Astrocyte (in vitro differentiated cells and primary cell): ENCODE measurements at regions not wholly inside any gene's neighbourhood (a gene's known extent, or its start where the extent isn't known, plus 50 kb on each side); places are given as distances from the start of the nearest gene placed in this dataset.

Experiments used
- DNase-seq: peaks from one replicate; pipeline ENCODE4 v3.0.0-alpha.2; 2010; ENCODE audit warnings: low read depth
- FAIRE-seq: peaks from 2 replicates; lab custom pipeline; 2011; peaks lifted over from hg19 to GRCh38; lab: Jason Lieb, UNC
- H2AFZ ChIP-seq: 2 replicates; pipeline ENCODE4 v1.6.0; 2012; ENCODE audit warnings: low read depth, low read length, inconsistent platforms
- H3K27ac ChIP-seq: 2 replicates; pipeline ENCODE4 v1.5.1; 2011; ENCODE audit warnings: low read depth, low read length, inconsistent platforms
- H3K27me3 ChIP-seq: 2 replicates; pipeline ENCODE4 v1.6.0; 2011; ENCODE audit warnings: low read length, inconsistent platforms; ENCODE audit not compliant: insufficient read depth
- H3K36me3 ChIP-seq: 2 replicates; pipeline ENCODE4 v1.5.1; 2011; ENCODE audit warnings: low read length, inconsistent platforms; ENCODE audit not compliant: insufficient read depth
- H3K4me1 ChIP-seq: 2 replicates; pipeline ENCODE4 v1.5.1; 2011; ENCODE audit warnings: low read length, inconsistent platforms; ENCODE audit not compliant: insufficient read depth
- H3K4me2 ChIP-seq: 2 replicates; pipeline ENCODE4 v1.6.0; 2012; ENCODE audit warnings: low read length, inconsistent platforms
- H3K4me3 ChIP-seq: 2 replicates; pipeline ENCODE4 v1.5.1; 2011; ENCODE audit warnings: low read depth, mild to moderate bottlenecking, low read length, inconsistent platforms; ENCODE audit not compliant: insufficient read depth
- H3K79me2 ChIP-seq: 2 replicates; pipeline ENCODE4 v1.6.0; 2012; ENCODE audit warnings: mild to moderate bottlenecking, low read length, inconsistent platforms; ENCODE audit not compliant: insufficient read depth
- H3K9ac ChIP-seq: 2 replicates; pipeline ENCODE4 v1.6.0; 2012; ENCODE audit warnings: mild to moderate bottlenecking, low read length, inconsistent platforms
- H3K9me3 ChIP-seq: 2 replicates; pipeline ENCODE4 v1.5.1; 2012; ENCODE audit warnings: low read depth, mild to moderate bottlenecking, low read length, inconsistent platforms; ENCODE audit not compliant: insufficient read depth
- H4K20me1 ChIP-seq: 2 replicates; pipeline ENCODE4 v1.6.0; 2012; ENCODE audit warnings: low read length, inconsistent platforms; ENCODE audit not compliant: insufficient read depth
- H3K27ac Mint-ChIP-seq: one replicate; pipeline ENCODE4 v1.8.0; 2021; ENCODE audit warnings: mild to moderate bottlenecking, mixed read lengths; ENCODE audit not compliant: unreplicated experiment
- H3K27me3 Mint-ChIP-seq: one replicate; pipeline ENCODE4 v1.8.0; 2021; ENCODE audit warnings: low read depth, mixed read lengths; ENCODE audit not compliant: unreplicated experiment
- H3K36me3 Mint-ChIP-seq: one replicate; pipeline ENCODE4 v1.8.0; 2021; ENCODE audit warnings: low read depth, mixed read lengths; ENCODE audit not compliant: unreplicated experiment
- H3K4me1 Mint-ChIP-seq: one replicate; pipeline ENCODE4 v1.8.0; 2021; ENCODE audit warnings: low read depth, mixed read lengths; ENCODE audit not compliant: unreplicated experiment
- H3K4me3 Mint-ChIP-seq: one replicate; pipeline ENCODE4 v1.8.0; 2021; ENCODE audit warnings: mild to moderate bottlenecking, moderate library complexity, mixed read lengths; ENCODE audit not compliant: unreplicated experiment
- H3K9me3 Mint-ChIP-seq: one replicate; pipeline ENCODE4 v1.8.0; 2021; ENCODE audit warnings: mild to moderate bottlenecking, mixed read lengths; ENCODE audit not compliant: unreplicated experiment
- CTCF ChIP-seq: IDR thresholded peaks from 2 replicates; pipeline ENCODE4 v1.5.1; 2011; ENCODE audit warnings: low read depth, mild to moderate bottlenecking, inconsistent platforms, low read length, moderate library complexity; ENCODE audit not compliant: insufficient read depth
- EZH2 ChIP-seq: IDR thresholded peaks from 2 replicates; pipeline ENCODE4 v1.6.1; 2012; ENCODE audit warnings: mild to moderate bottlenecking, low read length, inconsistent platforms; ENCODE audit not compliant: insufficient read depth

- Mint-ChIP-seq H3K4me1 (no peaks in the 10 kb centered on the region), H3K4me3 (no peak overlapping the region), H3K9me3 (peaks cover 3% of the 10 kb centered on the region), H3K27ac (no peak overlapping the region), H3K36me3 (no peaks in the 10 kb centered on the region), H3K27me3 (peaks cover 3% of the 10 kb centered on the region)
- Histone ChIP-seq H3K36me3 (no peaks in the 10 kb centered on the region), H3K9ac (no peak overlapping the region), H3K27me3 (no peaks in the 10 kb centered on the region), H3K9me3 (no peaks in the 10 kb centered on the region), H3K27ac (no peak overlapping the region), H3K4me3 (no peak overlapping the region), H3K79me2 (no peaks in the 10 kb centered on the region), H4K20me1 (no peaks in the 10 kb centered on the region), H3K4me1 (no peaks in the 10 kb centered on the region), H3K4me2 (no peak overlapping the region), H2AFZ (no peak overlapping the region)
- no peak for FAIRE-seq
- no peak for TF ChIP-seq EZH2
- peak; percentile 58 for TF ChIP-seq CTCF
- peak; percentile 20 for DNase-seq
Measured at GRCh38 chr4:147019091-147019490, 73.4 kb upstream of the TTC29 start.

GRCh38 chr4:147020456-147020855 is 74.8 kb upstream of the TTC29 start:
- Histone ChIP-seq H2AFZ (no peak overlapping the region), H3K79me2 (no peaks in the 10 kb centered on the region), H3K4me2 (no peak overlapping the region), H3K36me3 (no peaks in the 10 kb centered on the region), H3K9ac (no peak overlapping the region), H3K4me1 (no peaks in the 10 kb centered on the region), H4K20me1 (no peaks in the 10 kb centered on the region), H3K27me3 (no peaks in the 10 kb centered on the region), H3K27ac (no peak overlapping the region), H3K4me3 (no peak overlapping the region), H3K9me3 (no peaks in the 10 kb centered on the region)
- FAIRE-seq: no peak
- no peak for DNase-seq
- no peak for TF ChIP-seq CTCF
- no peak for TF ChIP-seq EZH2
- no peak overlapping the region for H3K4me3 Mint-ChIP-seq
- H3K36me3 Mint-ChIP-seq: no peaks in the 10 kb centered on the region
- H3K4me1 Mint-ChIP-seq: no peaks in the 10 kb centered on the region
- H3K27ac Mint-ChIP-seq: no peak overlapping the region
- peaks cover 3% of the 10 kb centered on the region for H3K9me3 Mint-ChIP-seq
- peaks cover 3% of the 10 kb centered on the region for H3K27me3 Mint-ChIP-seq

GRCh38 chr4:147025042-147025441 is 79.4 kb upstream of the TTC29 start:
- Histone ChIP-seq H3K9me3 (no peaks in the 10 kb centered on the region), H3K9ac (no peak overlapping the region), H3K4me2 (no peak overlapping the region), H4K20me1 (no peaks in the 10 kb centered on the region), H2AFZ (no peak overlapping the region), H3K36me3 (no peaks in the 10 kb centered on the region), H3K27me3 (no peaks in the 10 kb centered on the region), H3K4me3 (no peak overlapping the region), H3K4me1 (no peaks in the 10 kb centered on the region), H3K79me2 (no peaks in the 10 kb centered on the region), H3K27ac (no peak overlapping the region)
- no peak for TF ChIP-seq CTCF
- TF ChIP-seq EZH2: no peak
- H3K4me3 Mint-ChIP-seq: no peak overlapping the region
- H3K36me3 Mint-ChIP-seq: no peaks in the 10 kb centered on the region
- FAIRE-seq (no peak), DNase-seq (no peak)
- peaks cover 3% of the 10 kb centered on the region for H3K27me3 Mint-ChIP-seq
- no peaks in the 10 kb centered on the region for H3K4me1 Mint-ChIP-seq
- H3K27ac Mint-ChIP-seq: no peak overlapping the region
- peaks cover 3% of the 10 kb centered on the region for H3K9me3 Mint-ChIP-seq
